SH-SY5Y (cell line): ENCODE measurements at regions not wholly inside any gene's neighbourhood (a gene's known extent, or its start where the extent isn't known, plus 50 kb on each side); places are given as distances from the start of the nearest gene placed in this dataset.

Experiments used
- GATA2 ChIP-seq: IDR thresholded peaks from 2 replicates; pipeline ENCODE4 v1.6.1; 2011; ENCODE audit warnings: mild to moderate bottlenecking, low read depth, low read length
- GATA3 ChIP-seq: IDR thresholded peaks from 2 replicates; pipeline ENCODE4 v1.6.1; 2011; ENCODE audit warnings: low read depth, mild to moderate bottlenecking, low read length, moderate library complexity

DNA sequence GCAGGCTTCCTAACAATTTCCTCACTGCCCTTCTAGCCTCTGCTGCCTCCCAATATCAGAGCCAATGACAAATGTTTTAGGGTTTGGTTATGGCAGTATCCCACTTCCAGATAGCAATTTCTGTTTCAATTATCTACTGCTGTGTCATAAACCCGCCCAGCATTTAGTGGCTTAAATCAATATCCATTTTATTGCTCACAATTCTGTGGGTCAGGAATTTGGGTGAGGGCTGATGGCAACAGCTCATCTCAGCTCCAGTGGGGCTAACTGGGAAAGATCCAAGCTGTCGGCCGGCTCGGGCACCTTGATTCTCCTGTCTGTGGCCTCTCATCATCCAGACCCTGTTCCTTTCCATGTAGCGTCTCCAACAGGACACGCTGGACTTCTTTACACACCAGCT, 85.3 kb upstream of the GOLGA8J start:
- TF ChIP-seq GATA2 = no peak
- no peak for TF ChIP-seq GATA3
